GM19023 (cell line): ENCODE measurements at regions not wholly inside any gene's neighbourhood (a gene's known extent, or its start where the extent isn't known, plus 50 kb on each side); places are given as distances from the start of the nearest gene placed in this dataset.
"Not testable (repeated sequence)": the region's sequence is repeated elsewhere in the genome, so short reads cannot be mapped to it uniquely, and the experiment has no call there.

Experiments
- ATAC-seq: cut with Tn5 transposase; IDR thresholded peaks from one replicate; pipeline ENCODE4 v1.9.1; 2021; ENCODE audit warnings: mild to moderate bottlenecking, moderate library complexity; ENCODE audit not compliant: unreplicated experiment

- not testable (repeated sequence) for ATAC-seq
Observed at GRCh38 chr3:75311306-75311705, 352.8 kb upstream of the FRG2C start.

- ATAC-seq = not testable (repeated sequence)
Observed at GRCh38 chr3:75312469-75312868, 351.7 kb upstream of the FRG2C start.

- not testable (repeated sequence) for ATAC-seq
Observed at GRCh38 chr3:75319776-75320175, 344.4 kb upstream of the FRG2C start.

GRCh38 chr3:75320369-75320768, 343.8 kb upstream of the FRG2C start:
- ATAC-seq = no peak

GRCh38 chr3:75321060-75321459, 343.1 kb upstream of the FRG2C start:
- no peak for ATAC-seq

GRCh38 chr3:75323936-75324335, 340.2 kb upstream of the FRG2C start:
- ATAC-seq = not testable (repeated sequence)

- no peak for ATAC-seq
Observed at GRCh38 chr3:75325716-75326115, 338.4 kb upstream of the FRG2C start.

GRCh38 chr3:75327453-75327852, 336.7 kb upstream of the FRG2C start:
- ATAC-seq = no peak

- no peak for ATAC-seq
Observed at GRCh38 chr3:75329476-75330097, 334.5 kb upstream of the FRG2C start.

GRCh38 chr3:75330446-75330845, 333.7 kb upstream of the FRG2C start:
- ATAC-seq = not testable (repeated sequence)

GRCh38 chr3:75332090-75332489, 332.0 kb upstream of the FRG2C start:
- not testable (repeated sequence) for ATAC-seq

- ATAC-seq = no peak
Observed at GRCh38 chr3:75332794-75333193, 331.3 kb upstream of the FRG2C start.

- no peak for ATAC-seq
Observed at GRCh38 chr3:75334299-75334698, 329.8 kb upstream of the FRG2C start.

- no peak for ATAC-seq
Observed at GRCh38 chr3:75337226-75337900, 326.8 kb upstream of the FRG2C start.

- ATAC-seq = no peak
Observed at GRCh38 chr3:75338342-75338741, 325.8 kb upstream of the FRG2C start.

GRCh38 chr3:75341324-75342067, 322.6 kb upstream of the FRG2C start:
- no peak for ATAC-seq

GRCh38 chr3:75342425-75342824, 321.7 kb upstream of the FRG2C start:
- no peak for ATAC-seq

- not testable (repeated sequence) for ATAC-seq
Observed at GRCh38 chr3:75350536-75350935, 313.6 kb upstream of the FRG2C start.

GRCh38 chr3:75362086-75362784, 301.9 kb upstream of the FRG2C start:
- not testable (repeated sequence) for ATAC-seq

GRCh38 chr3:75372964-75373363, 291.2 kb upstream of the FRG2C start:
- ATAC-seq = not testable (repeated sequence)

- not testable (repeated sequence) for ATAC-seq
Observed at GRCh38 chr3:75379840-75380239, 284.3 kb upstream of the FRG2C start.
